H1 (cell line): ENCODE measurements at regions not wholly inside any gene's neighbourhood (a gene's known extent, or its start where the extent isn't known, plus 50 kb on each side); places are given as distances from the start of the nearest gene placed in this dataset.

ENCODE experiments used
- CTCF ChIA-PET: fragments of 300-600 bp; sonication (Branson Sonifier 250); formaldehyde crosslinking; loops from one replicate; lab custom pipeline; 2021; ENCODE audit not compliant: partially characterized antibody; lab: Charles Lee
- POLR2A ChIA-PET: fragments of 300-600 bp; sonication (Branson Sonifier 250); formaldehyde crosslinking; loops from one replicate; lab custom pipeline; 2021; ENCODE audit warnings: inconsistent platforms; ENCODE audit not compliant: partially characterized antibody; lab: Charles Lee
- DNase-seq, 2 experiments: peaks; one replicate each; pipeline versions ENCODE4 v3.0.0 to v3.0.0-alpha.2; 2010 to 2022; ENCODE audit warnings: low spot score in 2 of 2, low read depth in 1 of 2, mixed read lengths in 1 of 2
- FAIRE-seq: peaks from 2 replicates; lab custom pipeline; 2011; peaks lifted over from hg19 to GRCh38; lab: Jason Lieb, UNC
- H2AFZ ChIP-seq: 2 replicates; pipeline ENCODE4 v1.8.1; 2012; ENCODE audit warnings: low read length, inconsistent platforms
- H2AK5ac ChIP-seq: 2 replicates; pipeline ENCODE4 v1.6.1; 2013; ENCODE audit warnings: low read depth, low read length
- H2BK120ac ChIP-seq: replicated peaks from 2 replicates; pipeline ENCODE3; 2013; ENCODE audit warnings: low read depth, low read length, inconsistent platforms
- H2BK12ac ChIP-seq: 2 replicates; pipeline ENCODE4 v1.6.1; 2013; ENCODE audit warnings: low read depth, low read length
- H2BK15ac ChIP-seq: 2 replicates; pipeline ENCODE4 v1.6.1; 2013; ENCODE audit warnings: low read length
- H2BK20ac ChIP-seq: 2 replicates; pipeline ENCODE4 v1.6.1; 2013; ENCODE audit warnings: low read length
- H2BK5ac ChIP-seq: 2 replicates; pipeline ENCODE4 v1.6.1; 2013; ENCODE audit warnings: low read depth, low read length
- H3K14ac ChIP-seq: 2 replicates; pipeline ENCODE4 v1.6.1; 2013; ENCODE audit warnings: inconsistent platforms; ENCODE audit not compliant: insufficient read length
- H3K18ac ChIP-seq: 2 replicates; pipeline ENCODE4 v1.6.1; 2013; ENCODE audit warnings: low read length; ENCODE audit errors: extremely low read depth
- H3K23ac ChIP-seq: 2 replicates; pipeline ENCODE4 v1.6.1; 2013; ENCODE audit warnings: inconsistent platforms; ENCODE audit not compliant: insufficient read length
- H3K23me2 ChIP-seq: 2 replicates; pipeline ENCODE4 v1.6.1; 2013; ENCODE audit warnings: low read depth, low read length
- H3K27ac ChIP-seq: 2 replicates; pipeline ENCODE4 v1.6.1; 2011; ENCODE audit warnings: low read depth, low read length, inconsistent platforms
- H3K27me3 ChIP-seq, 4 experiments: replicated peaks in 1 of 4; 1 replicate in 1 of 4; 2 replicates in 3 of 4; pipeline versions ENCODE4 v1.6.1 to v1.8.1; 2011 to 2013; ENCODE audit warnings: low read length in 3 of 4, mild to moderate bottlenecking in 3 of 4, inconsistent platforms in 2 of 4, mixed read lengths in 2 of 4, moderate library complexity in 1 of 4; ENCODE audit not compliant: control insufficient read depth in 3 of 4, insufficient read depth in 3 of 4; ENCODE audit errors: extremely low read depth in 1 of 4
- H3K36me3 ChIP-seq, 4 experiments: 2 replicates each; pipeline versions ENCODE4 v1.6.1 to v1.8.1; 2011 to 2013; ENCODE audit warnings: mild to moderate bottlenecking in 4 of 4, low read length in 3 of 4, moderate library complexity in 2 of 4, control low read depth in 1 of 4, inconsistent platforms in 1 of 4; ENCODE audit not compliant: insufficient read depth in 4 of 4, control insufficient read depth in 2 of 4
- H3K4ac ChIP-seq: replicated peaks from 2 replicates; pipeline ENCODE3; 2013; ENCODE audit warnings: low read length, low read depth, mixed read lengths, inconsistent platforms; ENCODE audit not compliant: insufficient read length
- H3K4me1 ChIP-seq, 4 experiments: replicated peaks in 1 of 4; 1 replicate in 1 of 4; 2 replicates in 3 of 4; pipeline versions ENCODE4 v1.6.1 to v1.8.1; 2011 to 2013; ENCODE audit warnings: low read length in 3 of 4, inconsistent platforms in 2 of 4, mixed read lengths in 1 of 4; ENCODE audit not compliant: insufficient read depth in 4 of 4, control insufficient read depth in 3 of 4
- H3K4me2 ChIP-seq, 2 experiments: 2 replicates each; pipeline versions ENCODE4 v1.6.1 to v1.8.1; 2011 to 2013; ENCODE audit warnings: low read depth in 2 of 2, low read length in 2 of 2, control low read depth in 1 of 2, inconsistent platforms in 1 of 2, mild to moderate bottlenecking in 1 of 2; ENCODE audit not compliant: insufficient read depth in 1 of 2
- H3K4me3 ChIP-seq, 4 experiments: fragments of 200-600, 300-600 bp in 1 of 4; sonication (generic), shearing (Covaris generic), sonication (Bioruptor Twin) in 1 of 4; 2 replicates each; pipeline versions ENCODE4 v1.5.1 to v1.8.1; 2011 to 2016; ENCODE audit warnings: low read length in 4 of 4, low read depth in 3 of 4, control low read depth in 2 of 4, inconsistent platforms in 2 of 4, mild to moderate bottlenecking in 2 of 4, mixed read lengths in 1 of 4, moderate library complexity in 1 of 4; ENCODE audit not compliant: insufficient read depth in 2 of 4; ENCODE audit errors: extremely low read depth in 1 of 4
- H3K56ac ChIP-seq: replicated peaks from 2 replicates; pipeline ENCODE3; 2013; ENCODE audit warnings: low read depth, mild to moderate bottlenecking, mixed read lengths, low read length, inconsistent platforms; ENCODE audit not compliant: insufficient read length
- H3K79me1 ChIP-seq: 2 replicates; pipeline ENCODE4 v1.6.1; 2013; ENCODE audit warnings: low read depth, low read length, control low read depth
- H3K79me2 ChIP-seq, 2 experiments: 2 replicates each; pipeline versions ENCODE4 v1.6.1 to v1.8.1; 2012 to 2013; ENCODE audit warnings: low read length in 2 of 2, mild to moderate bottlenecking in 2 of 2, inconsistent platforms in 1 of 2; ENCODE audit not compliant: insufficient read depth in 2 of 2, control insufficient read depth in 1 of 2
- H3K9ac ChIP-seq, 4 experiments: replicated peaks in 1 of 4; 1 replicate in 1 of 4; 2 replicates in 3 of 4; pipeline versions ENCODE4 v1.6.1 to v1.8.1; 2011 to 2013; ENCODE audit warnings: low read depth in 3 of 4, low read length in 3 of 4, control low read depth in 2 of 4, mild to moderate bottlenecking in 2 of 4, moderate library complexity in 2 of 4, inconsistent platforms in 1 of 4; ENCODE audit errors: extremely low read depth in 1 of 4
- H3K9me3 ChIP-seq, 2 experiments: 2 replicates each; pipeline versions ENCODE4 v1.6.1 to v1.8.1; 2012 to 2013; ENCODE audit warnings: mild to moderate bottlenecking in 2 of 2, moderate library complexity in 2 of 2, control low read depth in 1 of 2, inconsistent platforms in 1 of 2, low read depth in 1 of 2, low read length in 1 of 2, mixed read lengths in 1 of 2; ENCODE audit not compliant: insufficient read depth in 2 of 2
- H4K20me1 ChIP-seq, 2 experiments: replicated peaks in 1 of 2; 2 replicates each; pipeline versions ENCODE3 to v1.8.1; 2011 to 2013; ENCODE audit warnings: inconsistent platforms in 2 of 2, low read length in 2 of 2, mild to moderate bottlenecking in 1 of 2; ENCODE audit not compliant: insufficient read depth in 2 of 2, control insufficient read depth in 1 of 2
- H4K5ac ChIP-seq: 2 replicates; pipeline ENCODE4 v1.6.1; 2013; ENCODE audit warnings: low read length, low read depth, mixed read lengths, inconsistent platforms; ENCODE audit not compliant: insufficient read length
- H4K8ac ChIP-seq: 2 replicates; pipeline ENCODE4 v1.8.0; 2013; ENCODE audit warnings: mild to moderate bottlenecking, moderate library complexity, low read length, inconsistent platforms; ENCODE audit not compliant: insufficient read depth; ENCODE audit errors: extremely low read depth
- H4K91ac ChIP-seq: replicated peaks from 2 replicates; pipeline ENCODE3; 2013; ENCODE audit warnings: low read length, mixed read lengths, inconsistent platforms; ENCODE audit not compliant: insufficient read length
- CEBPB ChIP-seq: IDR thresholded peaks from 2 replicates; pipeline ENCODE4 v1.6.1; 2012; ENCODE audit warnings: low read depth, low read length
- CTCF ChIP-seq, 3 experiments: IDR thresholded peaks; 1 replicate in 2 of 3; 2 replicates in 1 of 3; pipeline versions ENCODE4 v1.5.1 to v1.6.1; 2011; ENCODE audit warnings: low read length in 3 of 3, mild to moderate bottlenecking in 3 of 3, inconsistent platforms in 2 of 3, low read depth in 1 of 3, moderate library complexity in 1 of 3; ENCODE audit not compliant: insufficient read depth in 1 of 3; ENCODE audit errors: control extremely low read depth in 1 of 3
- EGR1 ChIP-seq: IDR thresholded peaks from 2 replicates; pipeline ENCODE4 v1.6.1; 2011; ENCODE audit warnings: low read depth, low read length, borderline replicate concordance
- HDAC6 ChIP-seq: IDR thresholded peaks from one replicate; pipeline ENCODE4 v1.7.1; 2012; ENCODE audit warnings: low read depth, mild to moderate bottlenecking, inconsistent platforms, low read length, moderate library complexity
- JUN ChIP-seq: IDR thresholded peaks from 2 replicates; pipeline ENCODE4 v1.6.1; 2011; ENCODE audit warnings: low read depth, mild to moderate bottlenecking, improper control_type of control experiment, low read length
- KDM5A ChIP-seq: fragments of 200-600 bp; IDR thresholded peaks from 2 replicates; pipeline ENCODE4 v1.7.1; 2012; ENCODE audit warnings: mild to moderate bottlenecking, low read length, inconsistent platforms, mixed read lengths
- SIRT6 ChIP-seq: IDR thresholded peaks from one replicate; pipeline ENCODE4 v1.7.1; 2012; ENCODE audit warnings: low read length, inconsistent platforms
- USF2 ChIP-seq: IDR thresholded peaks from 2 replicates; pipeline ENCODE4 v1.6.1; 2011; ENCODE audit warnings: low read length, improper control_type of control experiment
- WGBS, 2 experiments: shearing (Covaris generic) in 1 of 2; methylation state at CpG; one replicate each; pipeline versions ENCODE4 v1.1.6 to v1.1.7; 2013 to 2015; ENCODE audit warnings: low lambda C conversion rate in 2 of 2, mixed read lengths in 2 of 2, inconsistent platforms in 1 of 2, low coverage in 1 of 2, missing lambda C conversion rate in 1 of 2; ENCODE audit not compliant: insufficient replicate concordance in 2 of 2, insufficient coverage in 1 of 2, insufficient read length in 1 of 2; ENCODE audit errors: extremely low coverage in 1 of 2, missing lambda C conversion rate in 1 of 2; 5-methylcytosine and 5-hydroxymethylcytosine counted together

GRCh38 chr4:92170340-92170739 is 133.4 kb upstream of the GRID2 start (continued):
- TF ChIP-seq CEBPB = no peak

- H4K8ac ChIP-seq = no peak overlapping the region
- H3K23me2 ChIP-seq = no peaks in the 10 kb centered on the region
- H2BK15ac ChIP-seq = no peak overlapping the region
- no peaks in the 10 kb centered on the region for H3K79me1 ChIP-seq
- no peak overlapping the region for H3K4me2 ChIP-seq
- H4K91ac ChIP-seq = no peak overlapping the region
- no peak overlapping the region for H3K18ac ChIP-seq
- H3K27ac ChIP-seq = no peak overlapping the region
- H2BK12ac ChIP-seq = no peak overlapping the region
- H3K9me3 ChIP-seq = no peaks in the 10 kb centered on the region
- TF ChIP-seq KDM5A (no peak), EGR1 (no peak), HDAC6 (no peak), SIRT6 (no peak), CTCF (IDR thresholded peaks at IDR 0.05; ENCODE audit: control extremely low read depth in 1 of 3, insufficient read depth in 1 of 3, low read depth in 1 of 3, low read length in 3 of 3) (no peak), JUN (no peak), USF2 (no peak)
- H3K9ac ChIP-seq = no peak overlapping the region
- H3K27me3 ChIP-seq = peaks cover 0 to 1% (median 0%) of the 10 kb centered on the region in 4 experiments; a peak in 1 of 7 replicates
- no peak overlapping the region for H2AK5ac ChIP-seq
- H2BK5ac ChIP-seq = no peak overlapping the region
- H3K4me1 ChIP-seq = no peaks in the 10 kb centered on the region
- no peaks in the 10 kb centered on the region for H4K20me1 ChIP-seq
- POLR2A ChIA-PET = no interaction called here
- no peak for DNase-seq
- no peak overlapping the region for H3K14ac ChIP-seq
- H3K36me3 ChIP-seq = no peaks in the 10 kb centered on the region
- H3K79me2 ChIP-seq = no peaks in the 10 kb centered on the region
- no peak for FAIRE-seq
- no peak overlapping the region for H3K4ac ChIP-seq
- H3K56ac ChIP-seq = no peak overlapping the region
- no peak overlapping the region for H2BK120ac ChIP-seq
- WGBS, 2 experiments = 96% methylated on average over 1 of the region's 1 CpG; no CpG with 5 or more reads in 1 of the 2 experiments
- no peak overlapping the region for H3K23ac ChIP-seq
- no peak overlapping the region for H2BK20ac ChIP-seq
- CTCF ChIA-PET = no interaction called here
- no peak overlapping the region for H4K5ac ChIP-seq
- H3K4me3 ChIP-seq = no peak overlapping the region
- no peak overlapping the region for H2AFZ ChIP-seq
Observed at GRCh38 chr4:92172203-92172602, 131.6 kb upstream of the GRID2 start.
